Hematopoietic multipotent progenitor cell treated with erythropoietin and hydrocortisone succinate and interleukin-3 and kit ligand, for 4 days (in vitro differentiated cells): ENCODE measurements at regions not wholly inside any gene's neighbourhood (a gene's known extent, or its start where the extent isn't known, plus 50 kb on each side); places are given as distances from the start of the nearest gene placed in this dataset.
"Not testable (repeated sequence)": the region's sequence is repeated elsewhere in the genome, so short reads cannot be mapped to it uniquely, and the experiment has no call there.

Experiments used
- DNase-seq: peaks from one replicate; pipeline ENCODE4 v3.0.0-alpha.2; 2015

DNA sequence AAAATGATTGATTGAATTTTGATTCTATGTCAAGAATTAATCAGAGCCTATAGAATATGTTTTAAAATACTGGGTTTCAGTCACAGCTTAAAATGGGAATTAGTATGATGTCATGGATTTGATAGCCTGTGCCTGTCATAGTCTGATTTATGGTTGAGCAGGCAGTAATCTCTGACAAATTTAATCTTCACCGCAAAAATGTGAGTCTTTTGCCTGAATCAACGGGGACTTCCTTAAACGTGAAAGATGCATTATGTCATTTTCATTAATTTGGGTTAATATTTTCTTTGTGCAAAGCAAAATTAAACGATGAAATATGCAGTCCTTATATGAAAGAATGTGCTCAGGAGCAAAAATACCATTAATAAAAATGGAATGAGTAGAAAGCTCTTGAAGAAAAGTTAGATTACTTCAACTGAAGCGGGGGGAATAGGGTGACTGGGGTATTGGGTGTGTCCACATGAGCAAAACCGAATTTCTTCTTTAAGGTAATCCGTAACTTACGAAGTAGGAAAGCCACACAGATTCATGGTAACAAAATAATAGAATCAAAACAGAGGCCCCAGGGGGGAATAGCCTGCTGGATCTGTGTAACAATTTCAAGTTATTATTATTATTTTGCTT is 339.6 kb upstream of the NOX3 start:
- no peak for DNase-seq

DNA sequence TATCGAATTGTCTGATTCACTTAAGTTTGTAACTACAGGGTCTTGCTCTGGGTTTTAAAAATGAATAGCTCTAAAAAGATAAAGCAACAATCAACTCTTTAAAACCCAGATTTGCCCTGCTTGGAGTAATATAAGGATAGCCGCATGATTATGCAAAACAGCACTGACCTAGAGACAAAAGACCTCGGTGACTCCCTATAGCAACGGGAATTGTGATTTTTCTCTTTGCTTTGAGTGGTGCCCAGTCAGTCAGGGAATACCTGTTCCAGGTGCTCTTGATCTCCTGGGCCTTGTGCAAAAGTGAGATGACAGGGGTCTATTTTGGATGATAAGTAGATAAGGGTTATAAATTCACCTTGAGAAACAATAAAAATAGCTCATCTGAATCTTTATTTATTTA is 336.3 kb upstream of the NOX3 start:
- no peak for DNase-seq

DNA sequence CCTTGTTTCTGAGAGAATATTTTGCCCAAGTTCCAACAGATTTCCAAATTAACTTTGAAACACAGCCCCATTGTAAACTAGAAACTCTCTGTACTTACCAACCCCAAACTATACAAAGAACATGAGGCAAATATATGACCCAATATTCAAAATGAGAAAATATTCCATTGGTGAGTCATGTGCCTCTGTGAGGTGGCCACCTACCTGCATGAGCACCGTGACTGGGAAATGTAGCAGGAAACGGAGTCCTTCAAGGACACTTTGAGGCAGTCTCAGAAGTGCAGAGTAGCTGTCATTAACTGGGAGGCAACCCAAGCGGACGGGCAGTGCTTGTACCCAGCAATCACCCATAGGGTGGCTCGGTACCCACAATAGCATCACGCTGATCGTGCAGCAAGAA is 335.5 kb upstream of the NOX3 start:
- no peak for DNase-seq

DNA sequence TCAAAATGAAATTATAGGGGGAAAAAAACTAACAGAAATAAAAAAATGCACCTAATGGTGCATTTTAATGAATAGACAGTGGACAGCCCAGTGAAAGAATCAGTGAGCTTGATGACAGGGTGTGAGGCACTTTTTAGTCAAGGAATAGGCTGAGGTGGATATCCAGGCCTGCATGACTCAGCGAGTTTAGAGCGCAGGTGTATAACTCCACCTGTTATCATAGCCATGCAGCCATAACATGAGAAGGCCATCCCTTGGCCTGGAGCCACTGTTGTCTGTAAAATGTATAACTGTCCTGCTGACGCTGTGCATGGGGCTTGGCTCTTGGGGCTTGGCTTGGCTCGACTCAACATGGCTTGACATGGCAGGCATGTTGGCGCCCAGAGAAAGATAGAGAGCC is 331.5 kb upstream of the NOX3 start:
- DNase-seq, result no peak

DNA sequence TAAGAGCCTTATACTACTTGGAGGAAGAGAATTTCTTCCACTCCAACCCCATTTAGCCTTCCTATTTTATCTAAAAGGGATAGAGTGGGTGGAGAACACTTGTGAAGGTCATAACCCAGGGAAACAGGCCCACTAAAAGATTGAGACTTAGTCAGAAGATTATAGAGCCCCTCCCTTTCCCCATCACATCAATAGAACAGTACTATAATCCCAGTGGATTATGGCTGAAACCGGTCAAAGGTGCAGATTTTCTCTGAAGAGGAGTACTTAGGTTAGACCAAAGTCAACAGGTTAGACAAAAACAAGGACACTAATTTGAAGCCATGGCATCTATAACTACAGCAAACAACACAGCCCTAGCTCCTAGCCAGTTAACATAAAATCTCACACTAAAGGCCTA is 330.9 kb upstream of the NOX3 start:
- DNase-seq, result no peak

DNA sequence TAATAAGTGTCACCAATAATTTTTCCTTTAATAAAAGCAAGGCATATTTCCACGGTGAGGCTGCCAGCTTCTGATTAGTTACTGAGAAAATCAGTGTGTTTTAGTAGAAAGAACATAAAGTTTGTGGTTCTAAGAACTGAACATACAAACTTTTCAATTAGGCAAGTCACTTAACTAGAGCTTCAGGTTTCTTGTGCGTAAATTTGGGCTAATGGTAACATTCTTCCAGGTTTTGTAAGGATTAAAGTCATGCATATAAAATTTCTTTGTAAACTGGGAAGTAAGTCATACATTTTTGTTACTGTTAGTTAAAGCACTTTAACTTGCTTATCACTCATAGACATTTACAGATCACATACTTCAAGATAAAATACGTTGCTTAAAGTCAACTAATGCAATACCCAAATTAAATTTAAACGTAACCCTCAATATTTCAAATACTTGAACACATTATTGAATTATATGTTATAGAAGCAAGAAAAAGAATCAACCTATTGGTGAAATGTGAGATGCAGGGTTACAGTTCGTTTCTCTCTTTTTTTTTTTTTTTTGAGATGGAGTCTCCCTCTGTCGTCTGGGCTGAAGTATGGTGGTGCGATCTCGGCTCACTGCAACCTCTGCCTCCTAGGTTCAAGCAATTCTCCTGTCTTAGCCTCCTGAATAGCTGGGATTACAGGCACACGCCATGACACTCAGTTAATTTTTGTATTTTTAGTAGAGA is 327.3 kb upstream of the NOX3 start:
- no peak for DNase-seq

DNA sequence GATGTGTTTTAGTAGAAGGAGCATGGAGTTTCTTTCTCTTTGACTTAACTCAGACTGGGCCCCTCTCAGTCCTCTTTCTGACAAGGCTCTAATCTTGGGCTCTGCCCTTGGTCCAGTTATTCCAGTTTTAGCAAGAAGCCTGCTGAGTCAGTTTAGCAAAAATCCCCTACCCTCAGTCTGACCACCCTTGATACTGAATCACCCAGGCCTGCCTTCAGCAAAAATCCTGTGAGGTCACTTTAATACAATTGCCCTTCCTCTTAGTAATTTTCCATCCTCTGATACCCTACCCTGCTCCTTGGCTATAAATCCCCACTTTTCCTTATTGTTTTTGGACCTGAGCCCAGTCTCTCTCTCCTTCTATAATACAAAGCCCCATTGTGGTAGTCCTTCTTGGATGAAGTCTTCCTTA is 326.7 kb upstream of the NOX3 start:
- no peak for DNase-seq

DNA sequence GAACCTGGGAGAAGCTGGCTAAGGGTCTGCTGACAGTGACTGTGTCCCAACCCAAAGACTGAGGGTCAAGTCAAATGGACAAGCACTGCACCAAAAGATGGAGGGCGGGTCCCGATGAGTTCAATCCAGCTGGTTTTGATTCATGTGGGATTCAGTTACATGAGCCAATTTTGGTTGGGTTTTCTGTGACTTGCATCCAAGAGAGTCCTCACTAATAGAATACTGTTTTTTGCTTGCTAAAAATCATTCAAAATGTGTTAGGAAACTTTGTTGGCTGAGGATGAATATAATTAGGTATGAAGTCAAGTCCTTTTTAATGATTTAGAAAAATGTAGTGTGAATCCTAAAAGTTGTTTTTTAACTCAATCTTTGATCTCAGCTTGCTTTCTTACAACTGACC is 323.8 kb upstream of the NOX3 start:
- no peak for DNase-seq

DNA sequence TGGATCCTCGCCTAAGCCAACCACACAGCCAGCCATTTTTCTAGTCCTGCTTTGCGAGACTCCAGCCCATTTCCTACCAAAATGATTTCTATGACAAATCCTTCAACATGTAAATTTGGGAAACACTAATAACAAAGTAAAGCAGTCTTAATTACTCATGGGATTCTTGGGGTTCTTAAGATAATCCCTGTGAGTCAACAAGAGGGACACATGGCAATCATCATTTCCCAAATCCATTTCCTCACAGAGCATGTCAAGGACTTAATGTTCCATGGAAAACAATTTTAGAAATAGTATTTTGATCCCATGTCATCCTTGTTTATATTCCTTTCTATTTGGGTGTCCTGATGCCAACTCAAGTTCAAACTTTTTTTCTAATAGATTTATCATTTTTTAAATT is 322.7 kb upstream of the NOX3 start:
- DNase-seq, result no peak

DNA sequence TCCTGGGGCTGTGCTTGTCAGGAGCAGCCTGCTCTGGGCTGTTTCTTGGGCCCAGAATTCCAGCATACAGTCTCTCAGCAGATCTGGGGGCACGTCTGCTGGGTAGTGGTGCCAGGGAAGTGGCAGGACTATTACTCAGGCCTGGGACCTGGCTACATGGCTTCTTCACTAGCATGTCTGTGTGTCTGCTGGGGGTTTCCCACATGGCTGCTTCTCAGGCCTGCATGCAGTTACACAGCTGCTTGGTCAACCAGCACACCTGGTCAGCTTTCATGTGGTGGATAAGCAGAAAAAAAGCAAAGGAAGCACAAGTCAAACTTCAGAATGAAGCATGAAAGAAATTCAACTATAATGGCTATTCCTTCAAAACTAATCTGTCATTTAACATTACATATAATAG is 316.2 kb upstream of the NOX3 start:
- no peak for DNase-seq

DNA sequence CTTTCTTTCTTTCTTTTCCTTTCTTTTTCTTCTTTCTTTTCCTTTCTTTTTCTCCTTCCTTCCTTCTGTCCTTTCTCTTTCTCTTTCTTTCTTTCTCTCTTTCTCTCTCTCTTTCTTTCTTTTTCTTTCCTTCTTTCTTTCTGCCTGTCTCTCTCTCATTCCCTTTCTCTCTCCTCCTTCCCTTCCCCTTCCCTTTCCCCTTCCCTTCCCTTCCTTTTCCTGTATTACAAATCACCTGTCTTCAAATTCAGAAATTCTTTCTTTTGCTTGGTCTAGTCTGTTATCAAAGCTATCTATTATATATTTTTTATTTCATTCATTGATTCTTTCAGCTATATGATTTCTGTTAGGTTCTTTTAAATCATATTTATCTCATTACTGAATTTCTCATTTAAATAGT is 315.2 kb upstream of the NOX3 start:
- DNase-seq, result no peak

DNA sequence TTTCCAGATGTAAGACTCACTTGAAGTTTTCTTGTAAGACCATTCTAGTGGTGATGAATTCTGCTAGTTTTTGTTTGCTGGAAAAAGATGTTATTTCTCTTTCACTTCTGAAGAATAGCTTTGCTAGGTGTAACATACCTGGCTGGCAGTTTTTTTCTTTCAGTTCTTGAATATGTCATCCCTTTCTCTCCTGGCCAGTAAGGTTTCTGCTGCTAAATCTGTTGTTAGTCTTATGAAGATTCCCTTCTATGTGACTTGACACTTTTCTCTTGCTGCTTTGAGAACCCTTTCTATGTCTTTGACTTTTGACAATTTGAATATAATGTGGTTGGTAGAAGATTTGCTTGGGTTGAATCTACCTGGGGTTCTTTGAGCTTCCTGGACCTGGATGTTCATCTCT is 314.7 kb upstream of the NOX3 start:
- DNase-seq, result no peak

DNA sequence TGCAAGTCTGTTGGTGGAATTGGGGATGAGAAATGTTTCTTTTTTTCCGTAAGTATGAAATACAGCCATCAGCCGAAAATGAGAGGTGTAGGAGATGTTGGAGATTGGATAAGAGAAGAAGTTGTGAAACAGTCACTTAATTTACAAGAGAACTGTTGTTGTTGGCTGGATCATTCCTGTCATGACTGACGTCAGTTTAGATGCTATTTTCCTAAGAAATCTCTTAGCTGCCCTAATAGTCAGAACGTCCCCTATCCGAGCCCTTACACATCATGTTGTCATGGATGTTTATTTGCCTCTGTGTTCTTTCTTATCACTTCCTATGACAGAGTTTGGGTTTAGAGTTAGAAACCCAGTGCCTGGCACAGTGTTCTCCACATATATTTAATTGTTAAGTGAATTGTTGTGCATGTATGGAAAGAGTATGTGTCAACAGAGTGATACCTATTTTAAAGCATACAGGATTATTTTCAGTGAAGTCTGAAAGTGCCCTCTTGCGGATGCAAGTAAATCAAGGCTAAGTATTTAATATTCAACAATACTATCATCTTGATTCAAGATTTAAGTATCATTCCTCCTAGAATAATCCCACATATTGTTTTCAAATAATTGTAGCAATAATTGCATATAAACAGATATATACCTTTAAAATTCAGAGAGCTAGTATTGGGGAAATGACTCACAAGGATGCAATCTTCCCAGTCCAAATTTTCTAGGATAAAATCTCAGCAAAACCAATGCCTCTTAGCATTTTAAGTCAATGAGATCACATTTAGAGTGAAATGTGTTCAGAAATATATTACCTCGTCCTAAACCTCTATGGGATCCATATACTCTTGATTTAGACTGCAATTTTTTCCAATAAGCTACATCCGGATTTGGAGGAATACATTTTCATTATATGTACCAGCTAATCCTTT is 309.9 kb upstream of the NOX3 start:
- no peak for DNase-seq

DNA sequence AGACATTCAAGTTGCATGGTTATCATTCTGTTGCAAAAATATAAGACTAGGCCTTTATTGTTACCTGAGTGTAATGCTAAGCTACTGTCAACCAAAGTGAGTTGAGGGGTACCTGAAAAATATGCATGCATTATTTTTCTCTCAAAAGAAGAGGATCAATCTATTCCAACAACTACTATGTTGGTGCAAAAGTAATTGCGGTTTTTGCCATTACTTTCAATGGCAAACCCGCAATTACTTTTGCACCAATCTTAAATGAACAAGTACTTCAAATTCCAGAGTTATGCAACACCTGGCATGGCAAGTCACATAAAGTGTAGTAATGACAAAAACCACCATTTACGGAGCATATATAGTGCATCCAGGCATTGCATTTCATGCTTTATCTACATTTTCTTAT is 307.0 kb upstream of the NOX3 start:
- no peak for DNase-seq

DNA sequence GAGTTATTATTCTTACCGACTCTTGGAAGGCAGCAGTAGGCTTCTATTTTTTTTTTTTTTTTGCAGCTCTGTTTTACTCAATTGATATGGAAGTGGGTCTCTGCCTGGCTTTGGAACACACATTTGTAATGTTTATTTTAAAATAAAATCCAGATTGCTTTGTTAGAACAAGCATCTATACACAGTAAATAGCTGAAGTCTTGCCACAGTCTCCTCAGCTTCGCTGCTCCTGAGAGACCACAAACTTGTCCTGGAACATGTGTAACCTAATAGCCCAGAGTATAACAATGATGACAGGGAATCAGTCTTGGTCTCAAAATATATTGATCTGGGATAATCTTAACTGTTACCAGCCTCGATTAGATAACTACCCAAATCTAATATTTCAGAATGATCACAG is 299.8 kb upstream of the NOX3 start:
- no peak for DNase-seq

DNA sequence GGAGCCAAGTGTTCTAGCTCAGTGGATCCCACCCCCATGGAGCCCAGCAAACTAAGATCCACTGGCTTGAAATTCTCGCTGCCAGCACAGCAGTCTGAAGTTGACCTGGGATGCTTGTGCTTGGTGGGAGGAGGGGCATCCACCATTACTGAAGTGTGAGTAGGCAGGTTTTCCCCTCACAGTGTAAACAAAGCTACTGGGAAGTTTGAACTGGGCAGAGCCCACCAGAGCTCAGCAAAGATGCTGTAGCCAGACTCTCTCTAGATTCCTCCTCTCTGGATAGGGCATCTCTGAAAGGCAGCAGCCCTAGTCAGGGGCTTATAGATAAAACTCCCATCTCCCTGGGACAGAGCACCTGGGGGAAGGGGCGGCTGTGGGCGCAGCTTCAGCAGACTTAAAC is 293.1 kb upstream of the NOX3 start:
- DNase-seq, result not testable (repeated sequence)

DNA sequence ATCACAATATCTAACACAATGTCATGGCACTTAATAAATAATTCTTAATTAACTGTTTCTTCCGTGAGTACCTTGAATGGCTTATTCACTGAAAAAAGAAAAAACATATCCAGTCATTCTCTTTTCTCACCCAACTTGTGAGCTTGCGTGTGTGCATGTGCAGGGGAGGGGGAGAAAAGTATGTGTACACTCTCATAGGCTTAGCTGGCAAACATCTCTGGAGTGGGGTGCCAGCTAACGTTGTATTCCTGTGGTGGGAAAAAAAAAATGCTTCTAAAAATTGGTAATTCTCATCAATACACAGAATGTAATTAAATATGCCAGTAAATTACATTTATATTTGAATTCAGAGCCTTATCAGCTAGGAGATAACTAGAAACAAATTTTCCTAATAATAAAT is 291.9 kb upstream of the NOX3 start:
- no peak for DNase-seq

DNA sequence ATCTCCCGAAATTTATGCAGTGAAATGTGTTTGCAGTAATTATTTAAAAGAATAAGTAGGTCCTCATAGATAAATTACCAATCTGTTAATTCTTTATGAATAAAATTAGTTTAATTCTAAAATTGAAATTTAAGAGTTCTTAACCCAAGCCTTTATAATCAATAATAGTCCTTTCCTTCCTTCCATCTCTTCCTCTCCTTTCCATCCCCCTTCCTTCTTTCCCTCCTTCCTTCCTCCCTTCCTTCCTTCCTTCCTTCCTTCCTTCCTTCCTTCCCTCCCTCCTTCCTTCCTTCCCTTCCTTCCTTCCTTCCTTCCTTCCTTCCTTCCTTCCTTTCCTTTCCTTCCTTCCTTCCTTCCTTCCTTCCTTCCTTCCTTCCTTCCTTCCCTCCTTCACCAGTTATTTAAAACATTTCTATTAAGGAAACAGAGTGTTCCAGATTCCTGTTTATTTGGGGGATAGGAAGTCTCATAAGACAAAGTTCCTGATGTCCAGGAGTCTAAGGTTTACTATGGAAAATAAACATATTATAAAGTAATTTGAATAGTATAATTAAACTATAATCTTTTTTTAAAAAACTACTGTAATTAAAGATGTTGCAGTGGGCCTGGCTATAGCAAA is 285.3 kb upstream of the NOX3 start:
- DNase-seq, result no peak

DNA sequence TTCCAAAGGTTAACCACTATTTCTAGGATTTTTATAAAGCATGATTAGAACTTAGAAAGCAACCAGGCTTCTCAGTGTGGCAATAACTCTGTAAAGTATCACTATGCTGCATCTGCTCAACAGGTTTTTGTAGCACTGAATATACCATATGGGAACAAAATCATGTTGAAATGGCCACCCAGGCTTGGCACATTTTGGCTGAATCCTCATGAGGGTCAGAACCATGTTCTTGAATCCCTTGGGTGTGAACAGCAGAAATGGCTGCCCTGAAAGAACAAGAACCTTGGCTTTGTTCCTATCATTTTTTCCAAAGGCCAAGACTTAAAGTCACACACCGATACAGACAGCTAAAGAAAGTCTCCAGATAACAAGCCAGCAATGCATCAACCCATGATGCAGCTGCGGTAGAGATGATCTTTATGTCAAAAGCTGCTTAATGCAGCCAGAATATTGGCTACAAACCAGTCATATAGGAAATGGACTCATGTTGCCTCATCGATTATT is 283.0 kb upstream of the NOX3 start:
- DNase-seq, result peak; percentile 38

DNA sequence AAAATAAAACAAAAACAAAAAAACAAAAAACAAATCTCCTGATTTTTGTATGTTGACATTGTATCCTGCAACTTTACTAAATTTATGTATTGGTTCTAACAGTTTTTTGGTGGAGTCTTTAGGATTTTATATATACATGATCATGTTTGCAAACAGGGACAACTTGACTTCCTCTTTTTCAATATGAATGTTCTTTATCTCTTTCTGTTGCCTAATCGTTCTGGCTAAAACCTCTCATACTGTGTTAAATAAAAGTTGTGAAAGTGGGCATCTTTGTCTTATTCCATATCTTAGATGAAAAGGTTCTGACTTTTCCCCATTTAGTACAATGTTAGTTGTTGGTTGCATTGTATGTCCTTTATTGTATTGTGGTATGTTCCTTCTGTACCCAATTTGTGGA is 261.7 kb upstream of the NOX3 start:
- peak; percentile 82 for DNase-seq

DNA sequence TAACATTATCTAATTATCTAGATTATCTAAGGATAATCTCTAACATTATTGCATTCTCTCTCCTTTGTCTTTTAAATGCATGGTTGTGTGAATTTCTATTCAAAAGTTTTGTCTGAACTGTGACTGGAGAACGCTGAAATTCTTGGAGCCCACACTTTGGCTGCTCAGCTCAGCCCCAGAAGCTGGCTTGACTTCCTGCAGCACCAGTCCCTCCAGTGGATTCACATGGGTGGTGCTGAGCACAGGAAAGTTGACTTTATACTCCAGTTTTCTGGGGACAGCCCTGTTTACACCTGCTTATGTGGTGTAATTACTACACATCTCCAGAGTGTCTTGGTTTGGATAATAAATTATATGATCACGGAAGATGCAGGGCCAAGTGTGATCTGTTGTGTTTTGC is 255.1 kb upstream of the NOX3 start:
- DNase-seq, result peak; percentile 11

DNA sequence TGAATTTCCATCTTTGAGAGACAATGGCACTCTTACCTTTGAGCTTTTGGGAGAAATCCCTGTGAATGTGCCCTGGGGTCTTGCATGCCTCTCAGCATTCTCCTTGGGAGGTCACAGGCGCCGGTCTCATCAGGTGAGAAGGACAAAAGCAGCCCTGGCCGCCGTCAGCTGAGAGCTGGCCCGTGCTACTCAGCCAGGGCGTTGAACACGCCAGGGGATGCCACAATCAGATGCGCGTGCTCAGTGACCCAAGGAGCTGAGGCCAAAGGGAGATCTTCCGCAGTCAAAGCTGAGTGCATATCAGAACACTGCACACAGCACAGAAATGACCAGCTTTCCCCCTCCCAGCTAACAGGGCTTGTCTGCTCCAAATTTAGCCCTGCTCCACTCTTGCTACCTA is 253.6 kb upstream of the NOX3 start:
- DNase-seq, result no peak

DNA sequence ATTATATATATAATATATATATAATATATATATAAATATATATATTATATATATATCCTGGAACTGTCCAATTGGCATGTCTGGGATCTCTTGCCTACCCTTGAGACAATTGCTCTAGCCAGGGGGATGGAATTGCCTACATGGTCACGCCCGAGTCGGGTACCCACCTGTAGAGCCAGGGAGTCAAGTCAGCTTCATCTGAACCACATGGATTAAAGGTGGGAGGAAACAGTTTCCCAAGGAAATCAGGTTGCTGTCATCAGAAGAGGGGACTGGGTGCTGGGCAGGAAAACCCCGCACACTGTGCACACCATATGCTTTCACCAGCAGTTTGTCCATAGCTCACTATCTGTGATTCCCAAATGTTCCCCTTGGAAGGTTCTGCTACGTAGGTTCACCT is 252.5 kb upstream of the NOX3 start:
- no peak for DNase-seq
